ENCODE measurements at regions not wholly inside any gene's neighbourhood (a gene's known extent, or its start where the extent isn't known, plus 50 kb on each side); places are given as distances from the start of the nearest gene placed in this dataset.

DNA sequence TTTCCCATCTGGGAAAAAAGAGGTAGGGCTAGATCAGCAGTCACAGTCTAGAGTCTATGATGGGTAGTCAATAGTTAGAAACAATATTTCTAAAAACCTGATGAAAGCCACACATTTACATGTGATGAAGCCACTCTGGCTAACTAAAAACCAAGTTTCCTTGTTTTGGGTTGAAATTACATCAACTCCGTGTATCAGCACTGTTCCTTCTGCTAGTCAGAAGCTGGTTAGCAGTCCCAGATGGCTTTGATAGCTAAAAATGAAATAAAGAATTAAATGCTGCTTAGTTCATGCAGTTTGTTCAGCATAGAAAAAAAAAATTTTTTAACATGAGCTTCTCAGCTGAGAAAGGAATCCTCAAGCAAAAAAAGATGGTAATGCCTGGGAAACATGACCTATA, 136.7 kb downstream of the FAM114A2 start:
- dilution Hi-C loops (cut with MboI; ENCODE audit: extremely low pct_ligation_motif_present, low sequenced_read_pairs): no loop called here
- no peaks in the 10 kb centered on the region for H3K9me3 ChIP-seq (ENCODE audit: control insufficient read depth, low read depth, low read length)
- H3K4me3 ChIP-seq (ENCODE audit: control insufficient read depth in 2 of 3, extremely low read depth in 1 of 3, insufficient read depth in 2 of 3, low read depth in 1 of 3, low read length in 3 of 3): no peak overlapping the region
- H3K9me1 ChIP-seq (ENCODE audit: control insufficient read depth, extremely low read depth, insufficient read depth, low read length): no peaks in the 10 kb centered on the region
- no peaks in the 10 kb centered on the region for H3K79me2 ChIP-seq (ENCODE audit: control insufficient read depth, insufficient read depth, low read length)
- FAIRE-seq (no peak), DNase-seq (ENCODE audit: low read depth, low spot score) (no peak)
- H3K4me1 ChIP-seq (ENCODE audit: control insufficient read depth, extremely low read depth, insufficient read depth, low read length): peaks cover 14% of the 10 kb centered on the region
- no peaks in the 10 kb centered on the region for H3K27me3 ChIP-seq (ENCODE audit: control insufficient read depth, extremely low read depth, insufficient read depth, low read length)
- H3K36me3 ChIP-seq (ENCODE audit: control insufficient read depth in 2 of 2, extremely low read depth in 1 of 2, insufficient read depth in 2 of 2, low read length in 2 of 2): no peaks in the 10 kb centered on the region
- no peak overlapping the region for H3K27ac ChIP-seq (ENCODE audit: control insufficient read depth, insufficient read depth, low read length)
- H2AFZ ChIP-seq (ENCODE audit: control insufficient read depth, low read length): no peak overlapping the region
- no peak overlapping the region for H3K9ac ChIP-seq (ENCODE audit: control insufficient read depth, extremely low read depth, insufficient read depth, low read length)
- no peak overlapping the region for H3K4me2 ChIP-seq (ENCODE audit: control insufficient read depth, extremely low read depth, insufficient read depth, low read depth, low read length)
- no peaks in the 10 kb centered on the region for H4K20me1 ChIP-seq (ENCODE audit: control insufficient read depth, extremely low read depth, insufficient read depth, low read length)
- no peak for TF ChIP-seq EZH2 (IDR thresholded peaks at IDR 0.05; ENCODE audit: low read length)
- TF ChIP-seq, protein P1, sequence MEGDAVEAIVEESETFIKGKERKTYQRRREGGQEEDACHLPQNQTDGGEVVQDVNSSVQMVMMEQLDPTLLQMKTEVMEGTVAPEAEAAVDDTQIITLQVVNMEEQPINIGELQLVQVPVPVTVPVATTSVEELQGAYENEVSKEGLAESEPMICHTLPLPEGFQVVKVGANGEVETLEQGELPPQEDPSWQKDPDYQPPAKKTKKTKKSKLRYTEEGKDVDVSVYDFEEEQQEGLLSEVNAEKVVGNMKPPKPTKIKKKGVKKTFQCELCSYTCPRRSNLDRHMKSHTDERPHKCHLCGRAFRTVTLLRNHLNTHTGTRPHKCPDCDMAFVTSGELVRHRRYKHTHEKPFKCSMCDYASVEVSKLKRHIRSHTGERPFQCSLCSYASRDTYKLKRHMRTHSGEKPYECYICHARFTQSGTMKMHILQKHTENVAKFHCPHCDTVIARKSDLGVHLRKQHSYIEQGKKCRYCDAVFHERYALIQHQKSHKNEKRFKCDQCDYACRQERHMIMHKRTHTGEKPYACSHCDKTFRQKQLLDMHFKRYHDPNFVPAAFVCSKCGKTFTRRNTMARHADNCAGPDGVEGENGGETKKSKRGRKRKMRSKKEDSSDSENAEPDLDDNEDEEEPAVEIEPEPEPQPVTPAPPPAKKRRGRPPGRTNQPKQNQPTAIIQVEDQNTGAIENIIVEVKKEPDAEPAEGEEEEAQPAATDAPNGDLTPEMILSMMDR (optimal IDR thresholded peaks at IDR 0.05 in 1 of 3, IDR thresholded peaks at IDR 0.05 in 1 of 3, conservative IDR thresholded peaks at IDR 0.05 in 1 of 3; ENCODE audit: extremely low read depth in 1 of 3, insufficient read depth in 2 of 3, low read length in 3 of 3): no peak

DNA sequence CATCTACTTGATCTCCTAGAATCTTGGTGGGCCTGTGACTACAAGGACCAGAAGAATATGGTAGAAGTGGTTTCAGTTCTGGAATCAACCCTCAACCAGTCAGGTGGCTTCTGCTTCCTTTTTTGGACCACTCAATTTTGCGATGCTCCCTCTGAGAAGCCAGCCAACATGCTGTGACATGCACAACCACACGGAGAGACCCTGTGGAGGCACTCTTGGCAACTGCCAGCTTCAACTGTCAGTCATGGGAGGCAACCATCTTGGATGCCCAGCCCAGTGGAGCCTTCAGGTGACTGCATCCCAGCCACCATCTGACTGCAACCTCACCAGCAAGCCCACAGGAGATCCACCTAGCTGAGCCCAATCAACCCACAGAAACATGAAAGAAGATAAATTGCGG, 137.3 kb downstream of the FAM114A2 start:
- H2AFZ ChIP-seq (ENCODE audit: control insufficient read depth, low read length): peak overlapping the region; percentile 59
- no peaks in the 10 kb centered on the region for H3K36me3 ChIP-seq (ENCODE audit: control insufficient read depth in 2 of 2, extremely low read depth in 1 of 2, insufficient read depth in 2 of 2, low read length in 2 of 2)
- no peak for TF ChIP-seq EZH2 (IDR thresholded peaks at IDR 0.05; ENCODE audit: low read length)
- TF ChIP-seq, protein P1 (optimal IDR thresholded peaks at IDR 0.05 in 1 of 3, IDR thresholded peaks at IDR 0.05 in 1 of 3, conservative IDR thresholded peaks at IDR 0.05 in 1 of 3; ENCODE audit: extremely low read depth in 1 of 3, insufficient read depth in 2 of 3, low read length in 3 of 3): no peak
- H3K27ac ChIP-seq (ENCODE audit: control insufficient read depth, insufficient read depth, low read length): peak overlapping the region; percentile 37
- peaks cover 18% of the 10 kb centered on the region for H3K4me1 ChIP-seq (ENCODE audit: control insufficient read depth, extremely low read depth, insufficient read depth, low read length)
- FAIRE-seq: peak; percentile 79
- dilution Hi-C loops (cut with MboI; ENCODE audit: extremely low pct_ligation_motif_present, low sequenced_read_pairs): no loop called here
- no peaks in the 10 kb centered on the region for H3K9me1 ChIP-seq (ENCODE audit: control insufficient read depth, extremely low read depth, insufficient read depth, low read length)
- H3K4me2 ChIP-seq (ENCODE audit: control insufficient read depth, extremely low read depth, insufficient read depth, low read depth, low read length): peak overlapping the region; percentile 60
- peak; percentile 57 for DNase-seq (ENCODE audit: low read depth, low spot score)
- H3K79me2 ChIP-seq (ENCODE audit: control insufficient read depth, insufficient read depth, low read length): no peaks in the 10 kb centered on the region
- no peaks in the 10 kb centered on the region for H3K9me3 ChIP-seq (ENCODE audit: control insufficient read depth, low read depth, low read length)
- H3K4me3 ChIP-seq (ENCODE audit: control insufficient read depth in 2 of 3, extremely low read depth in 1 of 3, insufficient read depth in 2 of 3, low read depth in 1 of 3, low read length in 3 of 3): no peak overlapping the region
- H3K9ac ChIP-seq (ENCODE audit: control insufficient read depth, extremely low read depth, insufficient read depth, low read length): no peak overlapping the region
- no peaks in the 10 kb centered on the region for H4K20me1 ChIP-seq (ENCODE audit: control insufficient read depth, extremely low read depth, insufficient read depth, low read length)
- H3K27me3 ChIP-seq (ENCODE audit: control insufficient read depth, extremely low read depth, insufficient read depth, low read length): no peaks in the 10 kb centered on the region
